ENCODE measurements at regions not wholly inside any gene's neighbourhood (a gene's known extent, or its start where the extent isn't known, plus 50 kb on each side); places are given as distances from the start of the nearest gene placed in this dataset.

GRCh38 chr10:46225597-46225996 lies 61.2 kb upstream of the ANTXRL start:
- in situ Hi-C loops (cut with MboI; ENCODE audit: low pct_unique_long_range_greater_than_20kb, low sequenced_read_pairs), result loop anchor here (25.0 kb wide), 1 partner anchor 988 kb away; no protein-coding TSS in a partner anchor
- no peak for DNase-seq

- no peak for DNase-seq
- in situ Hi-C loops (cut with MboI; ENCODE audit: low pct_unique_long_range_greater_than_20kb, low sequenced_read_pairs), result loop anchor here (25.0 kb wide), 1 partner anchor 989 kb away; no protein-coding TSS in a partner anchor
Observed at GRCh38 chr10:46226232-46226631, 60.6 kb upstream of the ANTXRL start.

- DNase-seq, result no peak
- in situ Hi-C loops (cut with MboI; ENCODE audit: low pct_unique_long_range_greater_than_20kb, low sequenced_read_pairs), result loop anchor here (25.0 kb wide), 1 partner anchor 990 kb away; no protein-coding TSS in a partner anchor
Observed at GRCh38 chr10:46226900-46227558, 59.8 kb upstream of the ANTXRL start.

GRCh38 chr10:46227571-46227935 lies 59.2 kb upstream of the ANTXRL start:
- no peak for DNase-seq
- in situ Hi-C loops (cut with MboI; ENCODE audit: low pct_unique_long_range_greater_than_20kb, low sequenced_read_pairs), result loop anchor here (25.0 kb wide), 1 partner anchor 990 kb away; no protein-coding TSS in a partner anchor

- DNase-seq, result no peak
- in situ Hi-C loops (cut with MboI; ENCODE audit: low pct_unique_long_range_greater_than_20kb, low sequenced_read_pairs), result loop anchor here (25.0 kb wide), 1 partner anchor 991 kb away; no protein-coding TSS in a partner anchor
Observed at GRCh38 chr10:46227936-46228562, 58.7 kb upstream of the ANTXRL start.

GRCh38 chr10:46228563-46229071 lies 58.2 kb upstream of the ANTXRL start:
- in situ Hi-C loops (cut with MboI; ENCODE audit: low pct_unique_long_range_greater_than_20kb, low sequenced_read_pairs), result loop anchor here (25.0 kb wide), 1 partner anchor 991 kb away; no protein-coding TSS in a partner anchor
- peak; percentile 67 for DNase-seq

GRCh38 chr10:46229144-46229563 lies 57.6 kb upstream of the ANTXRL start:
- DNase-seq, result peak; percentile 67
- in situ Hi-C loops (cut with MboI; ENCODE audit: low pct_unique_long_range_greater_than_20kb, low sequenced_read_pairs), result loop anchor here (25.0 kb wide), 1 partner anchor 992 kb away; no protein-coding TSS in a partner anchor

GRCh38 chr10:46230615-46231014 lies 56.2 kb upstream of the ANTXRL start:
- DNase-seq, result no peak
- in situ Hi-C loops (cut with MboI; ENCODE audit: low pct_unique_long_range_greater_than_20kb, low sequenced_read_pairs), result loop anchor here (25.0 kb wide), 1 partner anchor 993 kb away; no protein-coding TSS in a partner anchor

- no peak for DNase-seq
- in situ Hi-C loops (cut with MboI; ENCODE audit: low pct_unique_long_range_greater_than_20kb, low sequenced_read_pairs), result loop anchor here (25.0 kb wide), 1 partner anchor 994 kb away; no protein-coding TSS in a partner anchor
Observed at GRCh38 chr10:46231087-46231486, 55.7 kb upstream of the ANTXRL start.

GRCh38 chr10:46232084-46232483 lies 54.7 kb upstream of the ANTXRL start:
- in situ Hi-C loops (cut with MboI; ENCODE audit: low pct_unique_long_range_greater_than_20kb, low sequenced_read_pairs), result loop anchor here (25.0 kb wide), 1 partner anchor 995 kb away; no protein-coding TSS in a partner anchor
- DNase-seq, result no peak

GRCh38 chr10:46232666-46233065 lies 54.1 kb upstream of the ANTXRL start:
- DNase-seq, result no peak
- in situ Hi-C loops (cut with MboI; ENCODE audit: low pct_unique_long_range_greater_than_20kb, low sequenced_read_pairs), result loop anchor here (25.0 kb wide), 1 partner anchor 995 kb away; no protein-coding TSS in a partner anchor

GRCh38 chr10:46233181-46233580 lies 53.6 kb upstream of the ANTXRL start:
- in situ Hi-C loops (cut with MboI; ENCODE audit: low pct_unique_long_range_greater_than_20kb, low sequenced_read_pairs), result loop anchor here (25.0 kb wide), 1 partner anchor 996 kb away; no protein-coding TSS in a partner anchor

GRCh38 chr10:46234026-46234425 lies 52.8 kb upstream of the ANTXRL start:
- in situ Hi-C loops (cut with MboI; ENCODE audit: low pct_unique_long_range_greater_than_20kb, low sequenced_read_pairs), result loop anchor here (25.0 kb wide), 1 partner anchor 997 kb away; no protein-coding TSS in a partner anchor
- DNase-seq, result no peak

More at GRCh38 chr10:46233181-46233580, 53.6 kb upstream of the ANTXRL start:
- DNase-seq, result no peak

GRCh38 chr10:46234431-46235060 lies 52.3 kb upstream of the ANTXRL start:
- no peak for DNase-seq
- in situ Hi-C loops (cut with MboI; ENCODE audit: low pct_unique_long_range_greater_than_20kb, low sequenced_read_pairs), result loop anchor here (25.0 kb wide), 1 partner anchor 997 kb away; no protein-coding TSS in a partner anchor

- in situ Hi-C loops (cut with MboI; ENCODE audit: low pct_unique_long_range_greater_than_20kb, low sequenced_read_pairs), result loop anchor here (25.0 kb wide), 1 partner anchor 999 kb away; no protein-coding TSS in a partner anchor
- no peak for DNase-seq
Observed at GRCh38 chr10:46235705-46236545, 50.9 kb upstream of the ANTXRL start.

- no peak for DNase-seq
- in situ Hi-C loops (cut with MboI; ENCODE audit: low pct_unique_long_range_greater_than_20kb, low sequenced_read_pairs), result loop anchor here (25.0 kb wide), 1 partner anchor 999 kb away; no protein-coding TSS in a partner anchor
Observed at GRCh38 chr10:46236546-46236887, 50.3 kb upstream of the ANTXRL start.

GRCh38 chr10:46236941-46237681 lies 49.7 kb upstream of the ANTXRL start:
- in situ Hi-C loops (cut with MboI; ENCODE audit: low pct_unique_long_range_greater_than_20kb, low sequenced_read_pairs), result loop anchor here (25.0 kb wide), 1 partner anchor 1000 kb away; no protein-coding TSS in a partner anchor
- DNase-seq, result no peak

Measured in KBM-7 (cell line).